GM04503 (cell line): ENCODE measurements at regions not wholly inside any gene's neighbourhood (a gene's known extent, or its start where the extent isn't known, plus 50 kb on each side); places are given as distances from the start of the nearest gene placed in this dataset.

Experiments used
- DNase-seq: peaks from one replicate; pipeline ENCODE4 v3.0.0-alpha.2; 2012; ENCODE audit warnings: low read depth

DNA sequence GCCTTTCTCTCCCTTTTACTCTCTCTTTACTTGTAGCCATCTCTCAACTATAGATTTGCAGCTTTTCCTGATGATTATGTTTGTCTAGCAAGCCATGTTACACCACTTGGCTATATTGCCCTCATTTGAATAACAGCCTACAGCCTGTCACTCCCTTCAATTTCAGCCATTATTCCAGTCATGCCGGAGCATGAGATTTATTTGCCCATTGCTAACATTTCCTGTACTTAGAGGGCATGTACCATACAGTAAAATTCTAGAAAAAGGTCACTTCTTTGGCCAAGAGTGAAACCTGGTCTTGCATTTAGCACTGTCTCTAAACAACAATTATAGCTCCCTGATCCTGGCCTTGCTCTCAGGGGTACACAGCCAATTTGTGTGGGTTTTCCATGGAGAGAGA, 221.7 kb upstream of the TMC3 start:
- no peak for DNase-seq

DNA sequence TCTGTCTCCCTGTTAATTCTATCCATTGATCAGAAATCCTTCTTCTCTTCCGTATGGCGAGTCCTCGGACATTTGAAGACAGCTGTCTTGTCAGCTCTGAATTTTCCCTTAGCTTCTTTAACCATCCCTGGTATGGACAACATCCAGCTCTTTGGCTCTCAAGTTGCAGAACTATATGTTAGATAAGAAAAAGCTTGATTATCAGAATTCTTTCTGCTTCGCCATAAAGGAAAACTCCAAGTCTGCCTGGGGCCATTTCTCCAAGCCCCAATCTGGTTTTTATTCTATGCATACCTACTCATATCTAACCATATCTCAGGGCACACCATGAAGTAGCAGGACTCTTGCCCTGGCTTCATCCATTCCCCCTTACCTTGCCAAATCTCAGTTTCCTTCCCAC, 215.7 kb upstream of the TMC3 start:
- DNase-seq: no peak

GRCh38 chr15:81575436-81576123, 201.6 kb upstream of the TMC3 start:
- DNase-seq: no peak

DNA sequence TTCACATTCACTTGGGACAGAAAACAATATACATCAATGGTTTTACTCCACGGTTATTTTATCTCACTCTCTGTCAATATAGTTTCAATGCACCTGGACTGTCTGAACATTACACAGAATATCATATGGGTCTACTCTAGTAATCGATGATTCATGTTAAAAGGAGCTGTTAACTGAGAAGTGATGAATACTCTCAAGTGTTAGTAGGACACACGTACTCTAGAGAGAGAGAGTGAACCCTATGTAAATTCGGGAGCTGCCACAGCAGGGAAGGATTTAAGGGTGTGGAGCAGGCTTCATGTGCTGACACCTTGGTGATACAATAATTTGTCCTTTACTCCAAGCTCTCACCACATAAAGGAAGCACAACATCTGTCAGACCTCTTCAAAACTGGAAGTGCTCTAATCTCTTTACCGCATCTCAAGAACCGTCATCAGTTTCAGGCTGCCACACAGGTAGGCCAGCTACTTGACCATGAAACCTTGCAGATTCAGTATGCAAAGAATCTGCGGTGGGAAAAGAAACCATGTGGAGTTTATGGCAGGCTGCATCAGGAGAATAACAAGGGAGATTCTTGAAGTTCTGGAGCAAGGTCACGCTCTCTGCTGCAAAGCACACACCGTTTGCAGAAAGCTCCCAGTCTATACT, 199.2 kb upstream of the TMC3 start:
- DNase-seq: no peak

- DNase-seq: no peak
These were observed 198.2 kb upstream of the TMC3 start for GRCh38 chr15:81572190-81572589.

DNA sequence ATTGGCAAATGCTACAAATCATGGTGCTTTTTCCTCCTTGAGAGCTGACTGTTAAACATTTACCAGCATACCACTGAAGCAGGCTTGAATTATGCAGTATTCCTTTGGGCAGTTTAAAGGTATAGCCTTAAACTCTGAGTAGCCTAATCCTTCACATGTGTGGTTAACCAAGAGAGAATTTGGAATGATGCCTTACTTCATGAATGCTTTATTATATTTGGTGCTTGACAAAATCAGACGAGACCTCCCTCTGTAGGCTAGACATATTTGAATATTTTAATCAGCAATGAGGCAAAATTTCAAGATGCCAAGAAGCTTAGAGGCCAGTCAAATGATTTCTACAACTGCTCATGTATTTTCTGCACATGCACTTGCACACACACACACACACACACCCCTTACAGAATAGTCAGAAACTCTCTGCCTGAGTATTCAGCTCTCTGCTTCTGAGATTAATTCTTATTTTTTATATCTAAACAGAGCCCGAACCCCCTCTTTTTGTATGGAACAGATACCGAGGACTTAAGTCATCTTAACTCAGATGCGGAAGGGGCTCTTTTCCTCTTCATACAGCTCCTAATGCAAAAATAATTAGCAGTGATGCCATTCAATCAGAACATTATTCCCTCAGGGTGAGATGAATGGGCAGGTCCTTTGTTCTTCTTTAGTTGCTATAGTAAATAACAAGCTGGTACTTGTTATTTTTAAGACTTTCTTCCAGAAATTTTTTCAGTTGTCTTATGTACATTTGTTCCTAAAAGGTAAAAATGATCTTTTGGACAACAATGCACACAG, 195.5 kb upstream of the TMC3 start:
- no peak for DNase-seq

GRCh38 chr15:81567924-81568323, 193.9 kb upstream of the TMC3 start:
- no peak for DNase-seq

DNA sequence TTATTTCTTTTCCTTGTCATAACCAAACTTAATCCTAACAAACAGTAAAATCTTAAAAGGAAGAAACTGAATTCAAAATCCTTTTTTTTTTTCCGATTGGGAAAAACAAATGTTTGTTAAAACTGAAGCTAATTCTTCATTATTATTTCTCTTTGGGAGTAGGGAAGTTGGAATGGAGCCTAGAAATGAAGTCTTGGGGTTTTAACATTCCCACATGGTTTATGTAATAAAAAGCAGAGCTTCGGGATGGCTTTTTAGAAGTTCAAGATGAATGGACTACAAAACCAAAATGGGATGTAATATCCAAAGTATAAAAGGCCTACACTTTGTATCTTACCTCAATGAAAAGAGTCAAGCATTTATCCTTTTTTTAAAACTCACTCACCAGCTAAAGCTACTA, 189.0 kb upstream of the TMC3 start:
- DNase-seq: no peak

GRCh38 chr15:81560405-81560804, 186.4 kb upstream of the TMC3 start:
- no peak for DNase-seq

- DNase-seq: no peak
These were observed 184.0 kb upstream of the TMC3 start for GRCh38 chr15:81558056-81558455.

- no peak for DNase-seq
These were observed 181.3 kb upstream of the TMC3 start for GRCh38 chr15:81555346-81555745.

DNA sequence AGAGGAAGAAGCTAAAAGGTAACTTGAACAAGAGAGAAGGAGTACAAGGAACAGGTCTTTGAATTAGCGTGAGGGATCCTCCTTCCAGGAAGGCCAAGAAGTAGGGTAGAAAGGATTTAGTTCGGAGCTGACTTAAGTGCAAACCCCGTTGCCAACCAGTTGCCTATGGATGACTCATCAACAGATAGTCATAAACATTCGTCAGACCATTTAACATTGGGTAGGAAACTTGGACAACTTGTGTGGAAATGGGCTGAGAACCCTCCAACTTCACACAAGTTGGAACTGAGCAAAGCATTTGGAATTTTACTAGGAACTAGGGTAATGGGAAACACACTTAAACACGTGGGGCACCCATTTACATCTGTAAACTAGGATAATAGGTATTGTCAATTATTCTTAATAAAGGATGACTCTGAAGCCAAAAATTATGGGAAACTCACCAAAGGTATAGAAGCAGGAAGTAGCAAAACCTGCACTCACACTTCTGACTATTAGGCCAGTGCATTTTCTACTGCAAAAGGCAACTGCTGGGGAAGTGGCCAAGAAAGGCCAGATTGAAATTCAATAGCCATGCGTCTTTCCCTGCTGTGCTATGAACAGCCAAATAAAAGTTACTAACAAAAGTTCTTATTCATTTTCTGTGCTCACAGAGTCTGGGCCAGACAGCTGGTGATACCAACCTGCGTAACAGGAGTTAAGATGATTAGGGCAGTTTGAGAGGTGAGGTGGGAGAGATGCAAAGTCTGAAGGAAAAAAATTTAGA, 174.5 kb upstream of the TMC3 start:
- no peak for DNase-seq

DNA sequence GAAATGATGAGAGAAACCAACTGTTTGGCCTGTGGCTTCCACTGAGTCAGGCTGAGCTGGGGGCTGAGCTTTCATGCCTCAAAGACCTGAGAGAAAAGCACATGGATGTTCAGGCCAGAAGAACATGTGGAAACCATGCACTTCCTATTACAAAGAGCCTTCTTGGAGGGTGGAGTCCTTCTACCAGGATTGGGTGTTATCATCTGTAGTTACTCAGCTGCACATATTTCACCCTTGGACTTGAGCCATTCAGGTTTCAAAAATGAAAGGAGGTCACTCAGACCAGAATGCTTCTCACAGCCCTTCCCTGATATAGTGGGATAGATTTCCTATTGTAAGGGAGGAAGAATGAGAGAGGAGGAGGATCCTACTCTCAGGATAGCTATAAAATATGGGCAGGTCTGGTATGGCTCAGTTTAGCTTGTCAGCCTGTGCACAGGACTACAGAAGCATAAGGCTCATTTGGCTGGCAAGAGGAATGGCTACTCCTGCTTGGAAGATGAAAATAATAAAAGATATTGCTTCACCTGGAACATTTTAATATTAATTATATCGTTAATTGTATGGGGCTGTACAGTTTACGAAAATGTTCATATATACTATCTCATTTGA, 173.6 kb upstream of the TMC3 start:
- DNase-seq: no peak

- DNase-seq: no peak
These were observed 170.4 kb upstream of the TMC3 start for GRCh38 chr15:81544385-81544784.

DNA sequence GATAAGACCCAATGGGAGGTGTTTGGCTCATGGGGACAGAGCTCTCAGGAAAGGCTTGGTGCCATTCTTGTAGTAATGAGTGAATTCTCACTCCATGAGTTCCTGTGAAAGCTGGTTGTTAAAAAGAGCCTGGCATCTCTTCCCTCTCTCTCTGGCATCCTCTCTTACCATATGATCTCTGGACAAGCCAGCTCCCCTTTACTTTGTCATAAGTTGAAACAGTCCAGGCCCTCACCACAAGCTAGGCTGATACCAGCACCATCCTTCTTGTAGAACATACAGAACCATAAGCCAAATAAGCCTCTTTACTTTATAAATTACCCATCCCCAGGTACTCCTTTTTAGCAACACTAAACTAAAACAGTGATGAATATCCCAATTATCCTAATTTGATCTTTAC, 166.9 kb upstream of the TMC3 start:
- DNase-seq: no peak

GRCh38 chr15:81536356-81536755, 162.3 kb upstream of the TMC3 start:
- DNase-seq: no peak

DNA sequence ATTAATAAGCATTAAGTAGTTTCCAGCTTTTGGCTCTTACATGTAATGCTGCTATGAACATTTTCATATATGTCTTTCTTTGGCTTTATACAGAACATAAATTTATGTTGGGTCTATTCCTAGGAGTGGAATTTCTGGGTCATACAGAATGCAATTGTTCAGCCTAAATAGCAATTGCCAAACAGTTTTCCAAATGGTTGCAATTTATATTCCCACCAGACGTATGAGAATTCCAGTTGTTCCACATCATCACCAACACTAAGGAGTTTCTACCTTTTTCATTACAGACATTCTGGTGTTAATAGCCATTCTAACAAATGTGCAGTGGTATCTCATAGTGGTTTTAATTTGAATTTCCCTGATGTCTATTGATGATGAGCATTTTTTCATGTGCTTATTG, 160.1 kb upstream of the TMC3 start:
- no peak for DNase-seq

GRCh38 chr15:81532001-81532400, 158.0 kb upstream of the TMC3 start:
- no peak for DNase-seq

- DNase-seq: no peak
These were observed 157.1 kb upstream of the TMC3 start for GRCh38 chr15:81531109-81531592.

DNA sequence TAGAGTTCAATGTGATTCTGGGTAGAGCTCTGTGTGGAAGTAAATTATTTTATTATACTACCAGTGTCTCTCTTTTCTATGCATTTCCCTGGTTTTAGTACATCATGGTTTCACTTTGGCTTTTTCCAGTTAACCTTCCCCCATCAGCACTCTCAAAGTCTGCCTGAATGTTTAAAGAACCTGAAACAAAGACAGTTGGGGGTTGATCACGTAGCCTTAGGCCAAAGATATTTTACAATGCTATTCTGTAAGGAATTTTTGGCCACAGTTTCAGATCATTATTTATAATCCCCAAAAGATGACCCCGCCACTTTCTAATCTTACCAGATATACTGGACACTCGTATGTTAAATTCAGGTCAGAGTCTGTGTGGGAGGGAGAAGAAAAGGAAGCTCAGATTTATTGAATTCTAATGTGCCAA, 156.3 kb upstream of the TMC3 start:
- no peak for DNase-seq

DNA sequence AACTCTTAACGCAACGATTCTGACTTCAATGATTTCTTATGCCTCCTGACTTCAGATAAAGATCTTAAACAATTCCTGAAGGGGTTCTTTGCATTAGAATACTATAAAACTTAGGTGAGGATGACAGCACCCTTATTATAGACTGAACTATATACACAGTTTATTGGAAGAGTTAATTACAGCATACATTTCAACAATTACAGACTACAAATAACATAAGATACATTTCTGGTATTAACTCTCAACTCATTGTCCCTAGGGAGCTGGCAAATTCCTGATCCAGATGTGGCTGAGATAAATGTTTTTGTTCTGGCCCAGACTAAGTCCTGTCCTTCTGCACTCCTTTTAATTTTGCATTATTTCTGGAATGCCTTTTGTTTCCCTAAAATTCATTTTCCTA, 155.5 kb upstream of the TMC3 start:
- DNase-seq: no peak

- no peak for DNase-seq
These were observed 152.0 kb upstream of the TMC3 start for GRCh38 chr15:81526029-81526428.
